KG1 (cell line): ENCODE measurements at regions not wholly inside any gene's neighbourhood (a gene's known extent, or its start where the extent isn't known, plus 50 kb on each side); places are given as distances from the start of the nearest gene placed in this dataset.
"Not testable (repeated sequence)": the region's sequence is repeated elsewhere in the genome, so short reads cannot be mapped to it uniquely, and the experiment has no call there.

Experiments
- DNase-seq: peaks from one replicate; lab custom pipeline; 2025; lab: John Stamatoyannopoulos, UW

DNA sequence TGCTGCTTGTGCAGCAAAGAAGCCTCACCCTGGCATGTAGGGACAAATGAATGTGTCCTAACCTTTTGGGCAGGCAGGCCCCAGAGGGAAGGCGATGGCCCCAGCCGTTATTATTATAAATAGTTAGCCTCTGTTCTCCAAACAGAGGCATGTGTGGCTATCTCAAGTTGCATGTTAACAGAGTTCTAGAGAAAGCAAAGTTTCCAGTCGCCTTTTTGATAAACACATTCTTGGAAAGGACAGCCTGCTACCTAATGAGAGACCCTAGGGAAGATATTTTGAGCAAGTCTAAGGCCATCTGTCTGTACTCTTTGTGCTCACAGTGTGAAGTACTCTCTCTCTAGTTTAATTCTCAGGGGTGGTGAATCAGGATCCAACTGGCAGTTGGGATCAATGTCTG, 97.4 kb upstream of the FHL2 start:
- DNase-seq: no peak

GRCh38 chr2:105494683-105495425, 96.0 kb upstream of the FHL2 start:
- DNase-seq: no peak

- no peak for DNase-seq
These were observed 92.1 kb upstream of the FHL2 start for GRCh38 chr2:105490956-105491355.

DNA sequence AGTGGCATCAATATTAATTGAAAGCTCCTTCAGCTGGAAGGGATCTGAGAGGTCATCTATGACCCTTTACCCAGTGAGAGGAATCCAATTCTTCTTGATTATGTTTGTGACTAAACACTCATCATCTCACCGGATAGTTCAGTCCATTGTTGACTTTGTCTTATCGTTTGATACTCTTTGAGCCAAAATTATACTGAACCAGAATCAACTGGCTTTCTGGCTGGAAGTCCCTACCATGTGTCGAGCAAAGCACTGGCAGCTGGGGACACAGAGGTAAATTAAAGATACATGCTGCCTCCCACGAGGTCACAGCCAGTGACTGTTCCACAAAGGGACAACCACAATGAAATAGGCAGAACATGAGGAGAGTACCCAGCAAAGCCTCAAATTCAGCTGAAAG, 91.4 kb upstream of the FHL2 start:
- DNase-seq: no peak

DNA sequence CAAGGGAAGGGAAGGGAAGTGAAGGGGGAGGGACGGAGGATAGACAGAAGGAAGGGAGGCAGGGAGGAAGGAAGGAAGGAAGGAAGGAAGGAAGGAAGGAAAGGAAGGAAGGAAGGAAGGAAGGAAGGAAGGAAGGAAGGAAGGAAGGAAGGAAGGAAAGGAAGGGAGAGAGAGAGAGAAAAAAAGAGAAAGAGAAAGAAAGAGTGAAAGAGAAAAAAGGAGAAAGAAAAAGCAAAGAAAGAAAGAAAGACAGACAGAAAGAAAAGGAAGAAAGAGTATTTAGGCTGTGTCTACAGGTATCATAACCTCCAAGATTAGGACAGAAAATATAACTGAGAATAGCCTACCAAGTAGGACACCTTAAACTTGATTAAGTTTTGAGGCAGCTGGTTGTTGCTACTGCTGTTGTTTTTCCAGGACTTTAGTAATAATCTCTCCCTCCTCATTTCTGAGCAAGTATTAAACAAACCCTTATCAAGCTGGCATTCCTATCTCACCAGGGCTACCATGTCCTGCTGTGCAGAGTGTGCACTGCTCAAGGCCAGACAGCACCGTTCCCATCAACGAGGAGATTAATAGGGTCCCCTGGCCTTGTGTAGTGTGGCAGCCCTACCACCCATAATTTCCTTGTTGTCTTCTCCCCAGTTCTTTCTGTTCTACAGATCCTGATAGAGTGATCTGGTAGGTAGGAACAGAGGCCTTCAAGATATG, 90.5 kb upstream of the FHL2 start:
- no peak for DNase-seq

GRCh38 chr2:105488285-105488684, 89.4 kb upstream of the FHL2 start:
- no peak for DNase-seq

- DNase-seq: no peak
These were observed 88.6 kb upstream of the FHL2 start for GRCh38 chr2:105487142-105488069.

DNA sequence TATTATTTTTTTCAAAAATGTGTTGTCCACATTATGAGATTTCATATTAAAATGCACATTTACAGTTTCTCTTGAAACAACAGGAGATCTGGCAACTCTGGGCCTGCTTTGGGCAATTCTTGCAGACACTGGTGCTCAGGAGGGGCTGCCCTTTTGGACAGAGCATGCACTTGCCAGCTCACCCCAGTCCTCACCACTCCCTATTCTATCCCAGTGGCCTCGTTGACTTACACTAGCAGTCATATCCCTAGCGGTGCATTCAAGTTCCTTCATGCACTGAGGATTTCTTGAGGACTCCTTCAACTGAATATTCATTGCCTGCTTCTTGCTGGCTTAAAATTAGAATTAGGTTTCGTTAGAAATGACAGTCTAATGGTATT, 87.9 kb upstream of the FHL2 start:
- no peak for DNase-seq

GRCh38 chr2:105478670-105479069, 79.8 kb upstream of the FHL2 start:
- DNase-seq: no peak

DNA sequence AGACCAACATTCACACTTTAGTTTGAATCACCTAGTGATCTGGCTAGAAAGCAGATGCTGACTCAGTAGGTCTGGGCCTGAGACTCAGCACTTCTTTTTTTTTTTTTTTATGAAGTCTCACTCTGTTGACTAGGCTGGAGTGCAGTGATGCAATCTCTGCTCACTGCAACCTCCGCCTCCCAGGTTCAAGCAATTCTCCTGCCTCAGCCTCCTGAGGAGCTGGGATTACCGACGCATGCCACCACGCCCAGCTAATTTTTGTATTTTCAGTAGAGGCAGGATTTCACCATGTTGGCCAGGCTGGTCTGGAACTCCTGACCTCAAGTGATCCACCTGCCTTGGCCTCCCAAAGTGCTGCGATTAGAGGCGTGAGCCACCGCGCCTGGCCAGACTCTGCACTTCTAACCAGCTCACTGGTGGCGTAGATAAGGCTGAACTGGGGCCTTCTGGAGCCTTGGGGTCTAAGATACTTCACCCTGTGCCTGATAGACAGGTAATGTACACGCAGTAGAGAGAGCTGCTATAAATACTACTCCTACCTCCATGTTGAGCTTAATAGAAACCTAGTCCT, 78.3 kb upstream of the FHL2 start:
- DNase-seq: not testable (repeated sequence)

- no peak for DNase-seq
These were observed 74.2 kb upstream of the FHL2 start for GRCh38 chr2:105473011-105473410.

- no peak for DNase-seq
These were observed 72.1 kb upstream of the FHL2 start for GRCh38 chr2:105470979-105471378.

- no peak for DNase-seq
These were observed 70.9 kb upstream of the FHL2 start for GRCh38 chr2:105469781-105470180.

DNA sequence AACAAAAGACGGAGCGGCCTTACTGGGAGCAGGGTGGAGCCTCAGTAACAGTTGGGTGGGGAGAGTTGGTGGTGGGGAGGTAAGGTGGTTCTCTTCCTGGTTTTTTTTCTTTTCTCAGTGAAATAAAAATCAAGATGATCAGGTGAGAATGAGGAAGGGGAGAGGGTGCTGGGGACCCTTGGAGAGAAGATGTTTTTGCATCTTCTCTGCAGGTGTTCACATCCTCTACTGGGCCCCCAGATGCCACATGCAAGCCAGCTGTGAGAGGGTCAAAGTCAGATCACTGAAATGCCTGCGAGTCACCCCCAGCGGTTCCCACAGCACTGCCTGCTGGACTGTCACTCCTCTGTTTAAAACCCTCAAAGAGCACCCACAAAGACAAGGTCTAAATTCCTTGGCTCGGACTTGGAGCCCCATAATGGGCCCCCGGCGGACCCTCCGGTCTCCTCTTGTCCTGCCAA, 69.8 kb upstream of the FHL2 start:
- no peak for DNase-seq

- no peak for DNase-seq
These were observed 65.5 kb upstream of the FHL2 start for GRCh38 chr2:105464325-105464724.

DNA sequence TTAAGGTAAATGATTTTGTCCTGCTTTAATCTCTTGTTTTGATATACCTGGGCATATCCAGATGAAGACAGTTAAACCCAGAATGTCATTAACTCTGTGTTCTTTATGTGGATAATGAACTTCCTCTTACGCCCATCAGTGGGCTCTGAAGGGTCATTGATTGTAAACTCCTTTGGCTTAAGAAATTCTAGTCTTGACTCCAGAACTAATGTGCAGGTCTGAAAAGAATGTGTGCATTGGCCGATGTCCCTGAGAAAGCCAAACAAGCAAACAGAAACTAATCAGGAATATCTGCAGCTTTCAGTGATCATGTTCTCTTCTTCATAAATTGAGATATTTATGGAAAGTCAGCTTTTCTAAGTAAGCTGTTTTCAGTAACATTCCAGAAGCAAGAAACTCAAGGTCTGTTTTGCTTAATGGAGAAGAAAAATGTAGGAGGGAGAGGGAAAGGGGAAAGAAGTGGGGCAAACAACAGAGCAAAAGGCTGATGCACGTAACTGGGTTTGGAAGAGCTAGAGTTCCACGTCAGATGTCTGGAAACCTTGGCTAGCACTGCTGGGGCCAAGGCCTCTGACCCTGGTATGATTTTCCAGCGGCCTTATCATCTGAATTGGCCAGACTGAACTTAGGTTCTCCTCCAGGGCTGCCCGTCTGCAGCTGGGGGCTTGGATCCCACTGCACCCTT, 61.3 kb upstream of the FHL2 start:
- no peak for DNase-seq

DNA sequence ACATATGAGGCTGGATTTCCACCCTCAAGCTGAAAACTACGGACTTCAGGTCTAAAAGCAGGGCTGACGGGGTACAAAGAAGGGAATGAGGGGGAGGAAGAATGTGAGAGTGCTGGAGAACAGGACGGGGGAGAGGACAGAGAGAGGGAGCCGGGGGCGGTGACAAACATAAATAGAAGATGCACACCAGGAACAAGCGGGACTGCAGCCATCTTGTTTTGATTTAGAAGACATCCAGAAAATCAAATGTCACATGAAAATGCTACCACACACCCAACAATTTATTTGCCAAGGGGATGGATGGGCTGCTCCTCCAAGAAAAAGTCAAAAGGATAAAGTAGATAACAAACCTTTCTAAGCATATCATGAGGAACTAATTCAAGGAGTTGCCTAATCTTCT, 59.2 kb upstream of the FHL2 start:
- DNase-seq: no peak

DNA sequence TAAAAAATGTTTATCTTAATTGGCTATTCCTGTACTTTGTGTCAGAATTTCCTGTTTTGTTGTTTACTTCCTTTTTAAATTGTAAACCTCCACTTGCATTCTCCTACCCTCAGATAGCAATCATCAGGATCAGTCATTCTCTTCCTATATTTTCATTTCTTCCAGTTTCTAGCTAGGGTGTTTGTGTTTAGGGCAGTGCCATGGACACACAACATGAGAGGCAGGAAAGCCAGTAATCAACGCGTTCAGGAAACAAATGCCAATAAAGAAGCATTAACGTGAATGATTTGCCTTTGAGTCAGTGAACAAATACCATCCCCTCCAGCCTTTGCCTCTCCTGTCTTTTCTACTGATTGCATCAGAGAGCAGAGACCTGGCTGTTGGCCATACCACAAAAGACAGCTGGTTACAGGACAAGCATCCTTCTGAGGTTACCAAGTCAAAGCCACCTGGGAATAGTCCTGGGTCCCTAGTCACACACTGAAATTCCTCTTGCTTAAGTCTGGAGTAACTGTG, 56.7 kb upstream of the FHL2 start:
- DNase-seq: no peak

DNA sequence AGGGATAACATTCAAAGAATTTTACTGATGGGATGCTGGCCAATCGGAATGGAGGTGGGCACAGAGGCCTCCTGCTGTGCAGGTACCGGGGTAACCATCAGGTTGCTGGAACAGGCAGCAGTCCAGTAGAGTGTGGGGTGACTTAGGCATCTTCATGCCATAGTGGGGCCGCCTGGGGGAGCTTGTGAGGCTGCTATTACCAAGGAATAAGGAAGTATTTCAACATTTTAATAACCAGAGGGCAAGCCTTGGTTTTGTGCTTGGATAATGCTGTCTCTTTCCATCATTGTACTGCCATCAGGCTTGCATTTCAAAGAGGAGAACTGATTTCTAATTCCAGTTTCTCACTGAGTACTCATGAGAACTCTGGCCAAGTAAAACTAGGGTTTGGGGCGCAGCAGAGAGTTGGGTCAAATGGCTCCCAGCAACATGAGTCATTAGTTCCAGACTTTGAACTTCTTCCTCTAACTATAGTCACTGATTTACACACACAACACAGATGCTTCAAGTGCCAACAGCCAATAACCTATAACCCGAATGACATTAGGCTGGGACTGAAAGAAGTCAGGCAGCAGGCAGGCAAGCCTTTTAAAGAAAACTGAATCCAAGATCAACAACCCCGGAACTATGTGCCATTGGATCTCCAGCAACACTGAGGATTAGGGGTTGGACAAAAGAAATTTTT, 56.1 kb upstream of the FHL2 start:
- no peak for DNase-seq

GRCh38 chr2:105451571-105452166, 52.8 kb upstream of the FHL2 start:
- DNase-seq: no peak
